DND-41 (cell line): ENCODE measurements at regions not wholly inside any gene's neighbourhood (a gene's known extent, or its start where the extent isn't known, plus 50 kb on each side); places are given as distances from the start of the nearest gene placed in this dataset.

Experiments used
- ATAC-seq: fragments of 200-7000 bp; cut with Tn5 transposase; 3 replicates; pipeline ENCODE4 v1.9.1; 2021; ENCODE audit warnings: low read depth; ENCODE audit not compliant: insufficient read depth
- DNase-seq: peaks from one replicate; pipeline ENCODE4 v3.0.0-alpha.2; 2020
- H2AFZ ChIP-seq: 2 replicates; pipeline ENCODE4 v1.6.0; 2012; ENCODE audit warnings: low read depth, low read length
- H3K27ac ChIP-seq: 2 replicates; pipeline ENCODE4 v1.5.1; 2012; ENCODE audit warnings: low read length, inconsistent platforms
- H3K27me3 ChIP-seq: fragments of 200-600 bp; sonication (generic); 2 replicates; pipeline ENCODE4 v1.6.0; 2012; ENCODE audit warnings: low read length, mild to moderate bottlenecking, inconsistent platforms; ENCODE audit not compliant: insufficient read depth, poor library complexity
- H3K36me3 ChIP-seq: 2 replicates; pipeline ENCODE4 v1.5.1; 2012; ENCODE audit warnings: low read length, inconsistent platforms; ENCODE audit not compliant: insufficient read depth
- H3K4me1 ChIP-seq: 2 replicates; pipeline ENCODE4 v1.5.1; 2012; ENCODE audit warnings: mild to moderate bottlenecking, low read length; ENCODE audit not compliant: insufficient read depth
- H3K4me2 ChIP-seq: 2 replicates; pipeline ENCODE4 v1.6.0; 2012; ENCODE audit warnings: mild to moderate bottlenecking, moderate library complexity, low read length, inconsistent platforms; ENCODE audit not compliant: insufficient read depth
- H3K4me3 ChIP-seq, 2 experiments: fragments of 200-600 bp in 1 of 2; shearing (Covaris generic) in 1 of 2; 2 replicates each; pipeline ENCODE4 v1.5.1; 2012 to 2016; ENCODE audit warnings: inconsistent platforms in 2 of 2, low read length in 2 of 2, mild to moderate bottlenecking in 2 of 2, low read depth in 1 of 2, moderate library complexity in 1 of 2
- H3K79me2 ChIP-seq: 2 replicates; pipeline ENCODE4 v1.6.0; 2012; ENCODE audit warnings: low read length, inconsistent platforms; ENCODE audit not compliant: insufficient read depth
- H3K9ac ChIP-seq: 2 replicates; pipeline ENCODE4 v1.6.0; 2012; ENCODE audit warnings: low read depth, mild to moderate bottlenecking, inconsistent platforms, low read length, moderate library complexity
- H3K9me3 ChIP-seq: 2 replicates; pipeline ENCODE4 v1.5.1; 2012; ENCODE audit warnings: low read length, moderate library complexity, mild to moderate bottlenecking, inconsistent platforms; ENCODE audit not compliant: insufficient read depth, severe bottlenecking
- H4K20me1 ChIP-seq: 2 replicates; pipeline ENCODE4 v1.6.0; 2012; ENCODE audit warnings: low read length; ENCODE audit not compliant: insufficient read depth
- CTCF ChIP-seq: IDR thresholded peaks from 2 replicates; pipeline ENCODE4 v1.5.1; 2012; ENCODE audit warnings: borderline replicate concordance, low read length, moderate library complexity, mild to moderate bottlenecking; ENCODE audit not compliant: poor library complexity, severe bottlenecking; ENCODE audit errors: extremely low read depth
- EZH2 ChIP-seq: IDR thresholded peaks from 3 replicates; pipeline ENCODE4 v1.6.1; 2012; ENCODE audit warnings: borderline replicate concordance, low read depth, mild to moderate bottlenecking, moderate library complexity, low read length, inconsistent platforms; ENCODE audit not compliant: severe bottlenecking

DNA sequence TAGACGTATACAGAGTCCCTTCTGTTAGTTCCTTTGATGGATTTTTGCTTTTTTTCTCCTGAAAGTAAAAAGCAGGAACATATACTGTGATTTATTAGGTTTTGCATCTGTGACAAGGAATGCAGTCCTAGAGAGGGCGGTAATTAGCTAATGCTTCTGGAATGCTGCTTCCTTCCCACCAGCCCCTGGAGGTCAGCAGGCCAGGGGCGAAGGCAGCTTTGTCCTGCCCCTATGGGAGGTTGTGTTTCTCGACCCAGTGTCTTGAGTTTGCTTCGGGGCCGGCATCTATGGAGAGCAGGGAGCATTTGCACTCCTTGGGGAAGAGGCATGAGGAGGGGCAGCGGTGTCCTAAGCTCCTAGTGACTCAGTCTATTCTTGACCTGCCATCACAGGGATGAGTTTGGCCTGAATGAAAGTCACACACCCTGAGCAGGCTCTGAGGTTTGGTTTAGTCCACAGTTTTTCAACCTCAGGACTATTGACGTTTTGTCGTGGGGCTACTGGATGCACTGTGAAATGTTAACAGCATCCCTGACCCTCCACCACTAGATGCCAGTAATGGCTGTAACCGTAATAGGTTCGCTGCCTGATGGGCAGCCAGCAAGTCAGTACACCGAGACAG is 85.0 kb upstream of the KCNJ15 start:
- Histone ChIP-seq H3K4me2 (no peak overlapping the region), H4K20me1 (no peaks in the 10 kb centered on the region)

GRCh38 chr21:38173276-38174035 is 83.3 kb upstream of the KCNJ15 start:
- no peak overlapping the region for H2AFZ ChIP-seq
- no peak overlapping the region for H3K27ac ChIP-seq
- TF ChIP-seq EZH2 (no peak), CTCF (no peak)
- no peaks in the 10 kb centered on the region for H4K20me1 ChIP-seq
- ATAC-seq, result no peak
- no peaks in the 10 kb centered on the region for H3K36me3 ChIP-seq
- H3K4me1 ChIP-seq, result no peaks in the 10 kb centered on the region
- H3K79me2 ChIP-seq, result no peaks in the 10 kb centered on the region
- no peak overlapping the region for H3K4me2 ChIP-seq
- no peak overlapping the region for H3K9ac ChIP-seq
- no peaks in the 10 kb centered on the region for H3K9me3 ChIP-seq
- DNase-seq, result no peak
- H3K4me3 ChIP-seq, result no peak overlapping the region
- H3K27me3 ChIP-seq, result no peaks in the 10 kb centered on the region

More for the DNA sequence above, 85.0 kb upstream of the KCNJ15 start:
- Histone ChIP-seq H3K9ac (no peak overlapping the region), H3K27me3 (no peaks in the 10 kb centered on the region), H3K79me2 (no peaks in the 10 kb centered on the region), H3K36me3 (no peaks in the 10 kb centered on the region), H2AFZ (no peak overlapping the region), H3K9me3 (no peaks in the 10 kb centered on the region), H3K27ac (no peak overlapping the region), H3K4me3 (no peak overlapping the region), H3K4me1 (no peaks in the 10 kb centered on the region)
- DNase-seq (no peak), ATAC-seq (no peak)
- TF ChIP-seq EZH2, result no peak
- TF ChIP-seq CTCF, result no peak

GRCh38 chr21:38175306-38175705 is 81.5 kb upstream of the KCNJ15 start:
- no peak overlapping the region for H3K4me3 ChIP-seq
- no peaks in the 10 kb centered on the region for H3K4me1 ChIP-seq
- H2AFZ ChIP-seq, result no peak overlapping the region
- ATAC-seq (no peak), DNase-seq (no peak)
- no peaks in the 10 kb centered on the region for H3K79me2 ChIP-seq
- H3K27ac ChIP-seq, result no peak overlapping the region
- no peak overlapping the region for H3K9ac ChIP-seq
- H3K4me2 ChIP-seq, result no peak overlapping the region
- H3K27me3 ChIP-seq, result no peaks in the 10 kb centered on the region
- H3K9me3 ChIP-seq, result no peaks in the 10 kb centered on the region
- no peaks in the 10 kb centered on the region for H4K20me1 ChIP-seq
- TF ChIP-seq EZH2, result no peak
- TF ChIP-seq CTCF, result no peak
- no peaks in the 10 kb centered on the region for H3K36me3 ChIP-seq
